H1 (cell line): ENCODE measurements at regions not wholly inside any gene's neighbourhood (a gene's known extent, or its start where the extent isn't known, plus 50 kb on each side); places are given as distances from the start of the nearest gene placed in this dataset.

Experiments used
- CTCF ChIA-PET: fragments of 300-600 bp; sonication (Branson Sonifier 250); formaldehyde crosslinking; loops from one replicate; lab custom pipeline; 2021; ENCODE audit not compliant: partially characterized antibody; lab: Charles Lee
- POLR2A ChIA-PET: fragments of 300-600 bp; sonication (Branson Sonifier 250); formaldehyde crosslinking; loops from one replicate; lab custom pipeline; 2021; ENCODE audit warnings: inconsistent platforms; ENCODE audit not compliant: partially characterized antibody; lab: Charles Lee
- DNase-seq, 2 experiments: peaks; one replicate each; pipeline versions ENCODE4 v3.0.0 to v3.0.0-alpha.2; 2010 to 2022; ENCODE audit warnings: low spot score in 2 of 2, low read depth in 1 of 2, mixed read lengths in 1 of 2
- FAIRE-seq: peaks from 2 replicates; lab custom pipeline; 2011; peaks lifted over from hg19 to GRCh38; lab: Jason Lieb, UNC
- H2AFZ ChIP-seq: 2 replicates; pipeline ENCODE4 v1.8.1; 2012; ENCODE audit warnings: low read length, inconsistent platforms
- H2AK5ac ChIP-seq: 2 replicates; pipeline ENCODE4 v1.6.1; 2013; ENCODE audit warnings: low read depth, low read length
- H2BK120ac ChIP-seq: replicated peaks from 2 replicates; pipeline ENCODE3; 2013; ENCODE audit warnings: low read depth, low read length, inconsistent platforms
- H2BK12ac ChIP-seq: 2 replicates; pipeline ENCODE4 v1.6.1; 2013; ENCODE audit warnings: low read depth, low read length
- H2BK15ac ChIP-seq: 2 replicates; pipeline ENCODE4 v1.6.1; 2013; ENCODE audit warnings: low read length
- H2BK20ac ChIP-seq: 2 replicates; pipeline ENCODE4 v1.6.1; 2013; ENCODE audit warnings: low read length
- H2BK5ac ChIP-seq: 2 replicates; pipeline ENCODE4 v1.6.1; 2013; ENCODE audit warnings: low read depth, low read length
- H3K14ac ChIP-seq: 2 replicates; pipeline ENCODE4 v1.6.1; 2013; ENCODE audit warnings: inconsistent platforms; ENCODE audit not compliant: insufficient read length
- H3K18ac ChIP-seq: 2 replicates; pipeline ENCODE4 v1.6.1; 2013; ENCODE audit warnings: low read length; ENCODE audit errors: extremely low read depth
- H3K23ac ChIP-seq: 2 replicates; pipeline ENCODE4 v1.6.1; 2013; ENCODE audit warnings: inconsistent platforms; ENCODE audit not compliant: insufficient read length
- H3K23me2 ChIP-seq: 2 replicates; pipeline ENCODE4 v1.6.1; 2013; ENCODE audit warnings: low read depth, low read length
- H3K27ac ChIP-seq: 2 replicates; pipeline ENCODE4 v1.6.1; 2011; ENCODE audit warnings: low read depth, low read length, inconsistent platforms
- H3K27me3 ChIP-seq, 4 experiments: replicated peaks in 1 of 4; 1 replicate in 1 of 4; 2 replicates in 3 of 4; pipeline versions ENCODE4 v1.6.1 to v1.8.1; 2011 to 2013; ENCODE audit warnings: low read length in 3 of 4, mild to moderate bottlenecking in 3 of 4, inconsistent platforms in 2 of 4, mixed read lengths in 2 of 4, moderate library complexity in 1 of 4; ENCODE audit not compliant: control insufficient read depth in 3 of 4, insufficient read depth in 3 of 4; ENCODE audit errors: extremely low read depth in 1 of 4
- H3K36me3 ChIP-seq, 4 experiments: 2 replicates each; pipeline versions ENCODE4 v1.6.1 to v1.8.1; 2011 to 2013; ENCODE audit warnings: mild to moderate bottlenecking in 4 of 4, low read length in 3 of 4, moderate library complexity in 2 of 4, control low read depth in 1 of 4, inconsistent platforms in 1 of 4; ENCODE audit not compliant: insufficient read depth in 4 of 4, control insufficient read depth in 2 of 4
- H3K4ac ChIP-seq: replicated peaks from 2 replicates; pipeline ENCODE3; 2013; ENCODE audit warnings: low read length, low read depth, mixed read lengths, inconsistent platforms; ENCODE audit not compliant: insufficient read length
- H3K4me1 ChIP-seq, 4 experiments: replicated peaks in 1 of 4; 1 replicate in 1 of 4; 2 replicates in 3 of 4; pipeline versions ENCODE4 v1.6.1 to v1.8.1; 2011 to 2013; ENCODE audit warnings: low read length in 3 of 4, inconsistent platforms in 2 of 4, mixed read lengths in 1 of 4; ENCODE audit not compliant: insufficient read depth in 4 of 4, control insufficient read depth in 3 of 4
- H3K4me2 ChIP-seq, 2 experiments: 2 replicates each; pipeline versions ENCODE4 v1.6.1 to v1.8.1; 2011 to 2013; ENCODE audit warnings: low read depth in 2 of 2, low read length in 2 of 2, control low read depth in 1 of 2, inconsistent platforms in 1 of 2, mild to moderate bottlenecking in 1 of 2; ENCODE audit not compliant: insufficient read depth in 1 of 2
- H3K4me3 ChIP-seq, 4 experiments: fragments of 200-600, 300-600 bp in 1 of 4; sonication (generic), shearing (Covaris generic), sonication (Bioruptor Twin) in 1 of 4; 2 replicates each; pipeline versions ENCODE4 v1.5.1 to v1.8.1; 2011 to 2016; ENCODE audit warnings: low read length in 4 of 4, low read depth in 3 of 4, control low read depth in 2 of 4, inconsistent platforms in 2 of 4, mild to moderate bottlenecking in 2 of 4, mixed read lengths in 1 of 4, moderate library complexity in 1 of 4; ENCODE audit not compliant: insufficient read depth in 2 of 4; ENCODE audit errors: extremely low read depth in 1 of 4
- H3K56ac ChIP-seq: replicated peaks from 2 replicates; pipeline ENCODE3; 2013; ENCODE audit warnings: low read depth, mild to moderate bottlenecking, mixed read lengths, low read length, inconsistent platforms; ENCODE audit not compliant: insufficient read length
- H3K79me1 ChIP-seq: 2 replicates; pipeline ENCODE4 v1.6.1; 2013; ENCODE audit warnings: low read depth, low read length, control low read depth
- H3K79me2 ChIP-seq, 2 experiments: 2 replicates each; pipeline versions ENCODE4 v1.6.1 to v1.8.1; 2012 to 2013; ENCODE audit warnings: low read length in 2 of 2, mild to moderate bottlenecking in 2 of 2, inconsistent platforms in 1 of 2; ENCODE audit not compliant: insufficient read depth in 2 of 2, control insufficient read depth in 1 of 2
- H3K9ac ChIP-seq, 4 experiments: replicated peaks in 1 of 4; 1 replicate in 1 of 4; 2 replicates in 3 of 4; pipeline versions ENCODE4 v1.6.1 to v1.8.1; 2011 to 2013; ENCODE audit warnings: low read depth in 3 of 4, low read length in 3 of 4, control low read depth in 2 of 4, mild to moderate bottlenecking in 2 of 4, moderate library complexity in 2 of 4, inconsistent platforms in 1 of 4; ENCODE audit errors: extremely low read depth in 1 of 4
- H3K9me3 ChIP-seq, 2 experiments: 2 replicates each; pipeline versions ENCODE4 v1.6.1 to v1.8.1; 2012 to 2013; ENCODE audit warnings: mild to moderate bottlenecking in 2 of 2, moderate library complexity in 2 of 2, control low read depth in 1 of 2, inconsistent platforms in 1 of 2, low read depth in 1 of 2, low read length in 1 of 2, mixed read lengths in 1 of 2; ENCODE audit not compliant: insufficient read depth in 2 of 2
- H4K20me1 ChIP-seq, 2 experiments: replicated peaks in 1 of 2; 2 replicates each; pipeline versions ENCODE3 to v1.8.1; 2011 to 2013; ENCODE audit warnings: inconsistent platforms in 2 of 2, low read length in 2 of 2, mild to moderate bottlenecking in 1 of 2; ENCODE audit not compliant: insufficient read depth in 2 of 2, control insufficient read depth in 1 of 2
- H4K5ac ChIP-seq: 2 replicates; pipeline ENCODE4 v1.6.1; 2013; ENCODE audit warnings: low read length, low read depth, mixed read lengths, inconsistent platforms; ENCODE audit not compliant: insufficient read length
- H4K8ac ChIP-seq: 2 replicates; pipeline ENCODE4 v1.8.0; 2013; ENCODE audit warnings: mild to moderate bottlenecking, moderate library complexity, low read length, inconsistent platforms; ENCODE audit not compliant: insufficient read depth; ENCODE audit errors: extremely low read depth
- H4K91ac ChIP-seq: replicated peaks from 2 replicates; pipeline ENCODE3; 2013; ENCODE audit warnings: low read length, mixed read lengths, inconsistent platforms; ENCODE audit not compliant: insufficient read length
- CREB1 ChIP-seq: IDR thresholded peaks from 2 replicates; pipeline ENCODE4 v1.6.1; 2012; ENCODE audit warnings: inconsistent platforms
- HDAC6 ChIP-seq: IDR thresholded peaks from one replicate; pipeline ENCODE4 v1.7.1; 2012; ENCODE audit warnings: low read depth, mild to moderate bottlenecking, inconsistent platforms, low read length, moderate library complexity
- JUND ChIP-seq: IDR thresholded peaks from 2 replicates; pipeline ENCODE4 v1.6.1; 2011; ENCODE audit warnings: mild to moderate bottlenecking, improper control_type of control experiment, low read length
- KDM1A ChIP-seq: fragments of 200-600, 300-600 bp; sonication (generic); IDR thresholded peaks from 2 replicates; pipeline ENCODE4 v1.7.1; 2016; ENCODE audit warnings: mild to moderate bottlenecking, low read length, borderline replicate concordance
- POLR2A ChIP-seq, 2 experiments: IDR thresholded peaks; 1 replicate in 1 of 2; 2 replicates in 1 of 2; pipeline ENCODE4 v1.6.1; 2011; ENCODE audit warnings: low read depth in 2 of 2, low read length in 2 of 2, mild to moderate bottlenecking in 2 of 2; ENCODE audit errors: control extremely low read depth in 1 of 2
- POLR2AphosphoS5 ChIP-seq: IDR thresholded peaks from 2 replicates; pipeline ENCODE4 v1.6.1; 2011; ENCODE audit warnings: low read depth, low read length
- SIN3A ChIP-seq, 2 experiments: IDR thresholded peaks in 1 of 2; conservative IDR thresholded peaks in 1 of 2; 2 replicates each; pipeline ENCODE4 v1.6.1; 2011 to 2012; ENCODE audit warnings: low read length in 2 of 2, improper control_type of control experiment in 1 of 2, low read depth in 1 of 2, mild to moderate bottlenecking in 1 of 2
- SP1 ChIP-seq: IDR thresholded peaks from 2 replicates; pipeline ENCODE4 v1.6.1; 2011; ENCODE audit warnings: low read depth, low read length
- YY1 ChIP-seq: IDR thresholded peaks from 2 replicates; pipeline ENCODE4 v1.6.1; 2011; ENCODE audit warnings: low read depth, mild to moderate bottlenecking, low read length
- WGBS, 2 experiments: shearing (Covaris generic) in 1 of 2; methylation state at CpG; one replicate each; pipeline versions ENCODE4 v1.1.6 to v1.1.7; 2013 to 2015; ENCODE audit warnings: low lambda C conversion rate in 2 of 2, mixed read lengths in 2 of 2, inconsistent platforms in 1 of 2, low coverage in 1 of 2, missing lambda C conversion rate in 1 of 2; ENCODE audit not compliant: insufficient replicate concordance in 2 of 2, insufficient coverage in 1 of 2, insufficient read length in 1 of 2; ENCODE audit errors: extremely low coverage in 1 of 2, missing lambda C conversion rate in 1 of 2; 5-methylcytosine and 5-hydroxymethylcytosine counted together

DNA sequence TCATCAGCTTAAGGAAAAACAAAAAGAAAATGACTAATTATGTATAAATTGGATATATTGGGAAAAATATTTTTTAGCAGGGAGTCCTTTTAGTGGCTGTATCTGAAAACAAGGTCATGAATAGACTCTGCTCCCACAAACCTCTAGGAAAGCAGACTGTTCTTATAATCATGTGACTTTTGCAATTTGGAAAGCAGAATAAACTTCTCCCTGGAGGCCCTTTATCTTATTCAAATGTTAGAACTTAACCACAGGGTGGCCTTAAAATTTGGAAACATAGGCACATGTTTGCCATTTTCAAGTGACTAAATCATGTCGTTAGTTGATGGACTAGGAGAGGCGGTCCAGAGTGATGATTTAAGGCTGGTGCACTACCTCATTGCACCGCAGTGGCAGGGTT lies 196.6 kb upstream of the KRR1 start:
- Histone ChIP-seq H3K4me1 (peaks cover 0 to 6% (median 6%) of the 10 kb centered on the region in 4 experiments; a peak in 4 of 7 replicates), H2BK5ac (no peak overlapping the region), H3K18ac (no peak overlapping the region), H3K4me2 (no peak overlapping the region), H4K91ac (no peak overlapping the region), H3K27ac (no peak overlapping the region), H3K4ac (no peak overlapping the region), H3K23me2 (no peaks in the 10 kb centered on the region), H3K36me3 (no peaks in the 10 kb centered on the region), H3K79me1 (no peaks in the 10 kb centered on the region), H4K20me1 (no peaks in the 10 kb centered on the region), H4K8ac (no peak overlapping the region), H2BK20ac (no peak overlapping the region), H2BK120ac (no peak overlapping the region), H3K79me2 (no peaks in the 10 kb centered on the region), H2BK15ac (no peak overlapping the region), H3K4me3 (no peak overlapping the region), H3K9ac (no peak overlapping the region), H3K14ac (no peak overlapping the region), H2AFZ (no peak overlapping the region), H3K23ac (no peak overlapping the region), H3K27me3 (no peaks in the 10 kb centered on the region), H3K9me3 (no peaks in the 10 kb centered on the region), H4K5ac (no peak overlapping the region), H2BK12ac (no peak overlapping the region), H3K56ac (no peak overlapping the region), H2AK5ac (no peak overlapping the region)
- POLR2A ChIA-PET = interaction anchor here (0.5 kb wide), 1 partner anchor 143 kb away, joined by 3 read pairs; no protein-coding TSS in a partner anchor
- DNase-seq = no peak
- CTCF ChIA-PET = interaction anchor here (3.2 kb wide), 1 partner anchor 13 kb away, joined by 11 read pairs; no protein-coding TSS in a partner anchor
- WGBS, 2 experiments = 90% methylated on average over 3 of the region's 3 CpGs; no CpG with 5 or more reads in 1 of the 2 experiments
- no peak for FAIRE-seq
- TF ChIP-seq POLR2AphosphoS5 (no peak), POLR2A (IDR thresholded peaks at IDR 0.05; ENCODE audit: control extremely low read depth in 1 of 2, low read depth in 2 of 2, low read length in 2 of 2) (no peak), YY1 (no peak), CREB1 (no peak), KDM1A (no peak), JUND (no peak), SP1 (no peak), SIN3A (conservative IDR thresholded peaks at IDR 0.05 in 1 of 2, IDR thresholded peaks at IDR 0.05 in 1 of 2; ENCODE audit: low read depth in 1 of 2, low read length in 2 of 2) (no peak), HDAC6 (no peak)
